DOHH2 (cell line): ENCODE measurements at regions not wholly inside any gene's neighbourhood (a gene's known extent, or its start where the extent isn't known, plus 50 kb on each side); places are given as distances from the start of the nearest gene placed in this dataset.

Source experiments
- H3F3A ChIP-seq: fragments of 200-600 bp; sonication (generic), shearing (Covaris generic); 2 replicates; pipeline ENCODE4 v1.6.0; 2016; ENCODE audit warnings: antibody characterized with exemption, mild to moderate bottlenecking; ENCODE audit not compliant: control insufficient read depth, insufficient read depth
- H3K27ac ChIP-seq: fragments of 200-600 bp; sonication (generic); 2 replicates; pipeline ENCODE4 v1.5.1; 2014; ENCODE audit warnings: low read depth, mild to moderate bottlenecking, low read length, moderate library complexity
- H3K27me3 ChIP-seq: fragments of 200-600 bp; sonication (generic); 2 replicates; pipeline ENCODE4 v1.6.1; 2014; ENCODE audit warnings: mild to moderate bottlenecking, low read length, mixed read lengths; ENCODE audit not compliant: control insufficient read depth
- H3K36me3 ChIP-seq: fragments of 200-600 bp; sonication (generic); 2 replicates; pipeline ENCODE4 v1.6.1; 2014; ENCODE audit warnings: mild to moderate bottlenecking, low read length, moderate library complexity, mixed read lengths; ENCODE audit not compliant: control insufficient read depth
- H3K4me1 ChIP-seq: fragments of 200-600 bp; sonication (generic); 2 replicates; pipeline ENCODE4 v1.6.1; 2014; ENCODE audit warnings: mild to moderate bottlenecking, low read length, mixed read lengths; ENCODE audit not compliant: control insufficient read depth
- H3K4me2 ChIP-seq: fragments of 200-600 bp; sonication (generic); 2 replicates; pipeline ENCODE4 v1.6.0; 2014; ENCODE audit warnings: mild to moderate bottlenecking, low read length, moderate library complexity
- H3K4me3 ChIP-seq: fragments of 200-600 bp; sonication (generic); 2 replicates; pipeline ENCODE4 v1.5.1; 2014; ENCODE audit warnings: mild to moderate bottlenecking, low read length, mixed read lengths
- H3K79me2 ChIP-seq: fragments of 200-600 bp; sonication (generic); 2 replicates; pipeline ENCODE4 v1.6.1; 2014; ENCODE audit warnings: mild to moderate bottlenecking, low read length, mixed read lengths; ENCODE audit not compliant: control insufficient read depth
- H3K9me2 ChIP-seq: fragments of 200-600 bp; sonication (generic); replicated peaks from 2 replicates; pipeline ENCODE4 v1.6.1; 2014; ENCODE audit warnings: mild to moderate bottlenecking, low read length, mixed read lengths; ENCODE audit not compliant: control insufficient read depth
- H3K9me3 ChIP-seq: fragments of 200-600 bp; sonication (generic); 2 replicates; pipeline ENCODE4 v1.6.1; 2014; ENCODE audit warnings: antibody characterized with exemption, low read length, mixed read lengths; ENCODE audit not compliant: control insufficient read depth, insufficient read depth
- H4K20me1 ChIP-seq: fragments of 200-600 bp; sonication (generic); 2 replicates; pipeline ENCODE4 v1.6.0; 2014; ENCODE audit warnings: low read depth, mild to moderate bottlenecking, antibody characterized with exemption, low read length, moderate library complexity; ENCODE audit not compliant: control insufficient read depth, insufficient read depth
- CTCF ChIP-seq: fragments of 200-600 bp; sonication (generic); IDR thresholded peaks from one replicate; pipeline ENCODE4 v1.5.1; 2014; ENCODE audit warnings: antibody characterized with exemption, mild to moderate bottlenecking, low read depth, low read length; ENCODE audit not compliant: poor library complexity, severe bottlenecking
- EZH2phosphoT487 ChIP-seq: fragments of 200-600 bp; sonication (generic); IDR thresholded peaks from 2 replicates; pipeline ENCODE4 v1.6.1; 2017; ENCODE audit warnings: borderline replicate concordance, mild to moderate bottlenecking, antibody characterized with exemption, low read length, moderate library complexity, mixed read lengths

GRCh38 chr1:87426463-87427249 is 98.0 kb downstream of the LMO4 start:
- Histone ChIP-seq H3F3A (no peaks in the 10 kb centered on the region), H3K79me2 (no peaks in the 10 kb centered on the region), H3K4me1 (no peaks in the 10 kb centered on the region; the same call in 1 of the 2 replicates), H4K20me1 (no peaks in the 10 kb centered on the region), H3K36me3 (no peaks in the 10 kb centered on the region), H3K4me2 (no peak overlapping the region), H3K27ac (no peak overlapping the region), H3K27me3 (no peaks in the 10 kb centered on the region), H3K9me3 (no peaks in the 10 kb centered on the region), H3K4me3 (no peak overlapping the region), H3K9me2 (no peaks in the 10 kb centered on the region)
- no peak for TF ChIP-seq CTCF
- no peak for TF ChIP-seq EZH2phosphoT487

- no peaks in the 10 kb centered on the region; the same call in 1 of the 2 replicates for H3K4me1 ChIP-seq
- no peaks in the 10 kb centered on the region for H3K79me2 ChIP-seq
- H3F3A ChIP-seq: no peaks in the 10 kb centered on the region
- H3K4me2 ChIP-seq: no peak overlapping the region
- no peaks in the 10 kb centered on the region for H3K9me3 ChIP-seq
- no peak overlapping the region for H3K27ac ChIP-seq
- no peaks in the 10 kb centered on the region for H3K36me3 ChIP-seq
- no peak overlapping the region for H3K4me3 ChIP-seq
- no peaks in the 10 kb centered on the region for H3K27me3 ChIP-seq
- TF ChIP-seq CTCF: no peak
- no peak for TF ChIP-seq EZH2phosphoT487
- no peaks in the 10 kb centered on the region for H4K20me1 ChIP-seq
- H3K9me2 ChIP-seq: no peaks in the 10 kb centered on the region
Observed at GRCh38 chr1:87428367-87428766, 99.7 kb downstream of the LMO4 start.

- Histone ChIP-seq H3F3A (no peaks in the 10 kb centered on the region), H3K27me3 (no peaks in the 10 kb centered on the region), H3K9me3 (no peaks in the 10 kb centered on the region), H3K27ac (no peak overlapping the region), H3K36me3 (no peaks in the 10 kb centered on the region), H3K9me2 (no peaks in the 10 kb centered on the region), H3K4me1 (no peaks in the 10 kb centered on the region; the same call in 1 of the 2 replicates), H4K20me1 (no peaks in the 10 kb centered on the region), H3K4me3 (no peak overlapping the region), H3K4me2 (no peak overlapping the region), H3K79me2 (no peaks in the 10 kb centered on the region)
- TF ChIP-seq CTCF (no peak), EZH2phosphoT487 (no peak)
Observed at GRCh38 chr1:87428883-87429282, 100.2 kb downstream of the LMO4 start.
